B cell (primary cell): ENCODE measurements at regions not wholly inside any gene's neighbourhood (a gene's known extent, or its start where the extent isn't known, plus 50 kb on each side); places are given as distances from the start of the nearest gene placed in this dataset.

Experiments used
- ATAC-seq: fragments of 200-7000 bp; cut with Tn5 transposase; one replicate; pipeline ENCODE4 v1.10.0; 2021; ENCODE audit warnings: low read depth, mild to moderate bottlenecking, moderate number of reproducible peaks, moderate library complexity
- CTCF ChIA-PET: fragments of 350-600 bp; sonication (Branson Sonifier 250); formaldehyde crosslinking; loops from one replicate; lab custom pipeline; 2021; ENCODE audit warnings: antibody characterized with exemption, inconsistent platforms; lab: Charles Lee
- POLR2A ChIA-PET: fragments of 350-600 bp; sonication (Branson Sonifier 250); formaldehyde crosslinking; loops from one replicate; lab custom pipeline; 2021; ENCODE audit warnings: antibody characterized with exemption; lab: Charles Lee
- DNase-seq: peaks from one replicate; pipeline ENCODE4 v3.0.0; 2013
- H2AFZ ChIP-seq: 2 replicates; pipeline ENCODE4 v1.6.1; 2012; ENCODE audit warnings: mild to moderate bottlenecking, low read depth, low read length; ENCODE audit not compliant: insufficient read depth, poor library complexity, severe bottlenecking
- H3K27ac ChIP-seq, 2 donors: 1 replicate in 1 of 2; 2 replicates in 1 of 2; pipeline ENCODE4 v1.5.1; 2012 to 2013; ENCODE audit warnings: low read length in 2 of 2, mild to moderate bottlenecking in 2 of 2, moderate library complexity in 1 of 2
- H3K27me3 ChIP-seq, 4 experiments: fragments of 200-600 bp in 1 of 4; sonication (generic) in 1 of 4; replicated peaks in 1 of 4; 1 replicate in 2 of 4; 2 replicates in 2 of 4; pipeline versions ENCODE4 v1.6.1 to v1.7.0; 2013 to 2016; ENCODE audit warnings: low read length in 3 of 4, mild to moderate bottlenecking in 2 of 4, mixed read lengths in 1 of 4, moderate library complexity in 1 of 4; ENCODE audit not compliant: insufficient read depth in 4 of 4, control insufficient read depth in 3 of 4; ENCODE audit errors: control extremely low read depth in 1 of 4
- H3K36me3 ChIP-seq, 2 experiments: replicated peaks in 1 of 2; 1 replicate in 1 of 2; 2 replicates in 1 of 2; pipeline versions ENCODE4 v1.6.1 to v1.7.1; 2013; ENCODE audit warnings: low read length in 1 of 2; ENCODE audit not compliant: insufficient read depth in 2 of 2, control insufficient read depth in 1 of 2; ENCODE audit errors: control extremely low read depth in 1 of 2, extremely low read depth in 1 of 2
- H3K4me1 ChIP-seq, 2 donors: fragments of 200-600 bp in 1 of 2; sonication (generic) in 1 of 2; 1 replicate in 1 of 2; 2 replicates in 1 of 2; pipeline versions ENCODE4 v1.5.1 to v1.6.1; 2013 to 2017; ENCODE audit warnings: low read length in 2 of 2; ENCODE audit not compliant: control insufficient read depth in 2 of 2, insufficient read depth in 2 of 2
- H3K4me2 ChIP-seq: replicated peaks from 2 replicates; pipeline ENCODE3; 2012; ENCODE audit warnings: mild to moderate bottlenecking, low read depth, low read length; ENCODE audit not compliant: poor library complexity, severe bottlenecking
- H3K4me3 ChIP-seq, 5 experiments: fragments of 200-600 bp in 1 of 5; sonication (generic) in 1 of 5; 1 replicate in 3 of 5; 2 replicates in 2 of 5; pipeline versions ENCODE4 v1.5.1 to v1.7.0; 2011 to 2016; ENCODE audit warnings: low read length in 4 of 5, mild to moderate bottlenecking in 4 of 5, low read depth in 2 of 5, control low read depth in 1 of 5, moderate library complexity in 1 of 5; ENCODE audit not compliant: insufficient read depth in 1 of 5; ENCODE audit errors: control extremely low read depth in 1 of 5, extremely low read depth in 1 of 5
- H3K79me2 ChIP-seq: fragments of 200-600 bp; sonication (generic); one replicate; pipeline ENCODE4 v1.6.0; 2016; ENCODE audit warnings: low read length; ENCODE audit not compliant: control insufficient read depth, insufficient read depth
- H3K9ac ChIP-seq: fragments of 200-600 bp; sonication (generic); 2 replicates; pipeline ENCODE4 v1.6.1; 2017; ENCODE audit warnings: mild to moderate bottlenecking, low read length, moderate library complexity
- H3K9me3 ChIP-seq, 3 donors: one replicate each; pipeline versions ENCODE4 v1.6.1 to v1.7.1; 2013; ENCODE audit warnings: low read length in 2 of 3; ENCODE audit not compliant: control insufficient read depth in 2 of 3, insufficient read depth in 1 of 3; ENCODE audit errors: control extremely low read depth in 1 of 3
- H4K20me1 ChIP-seq: 2 replicates; pipeline ENCODE4 v1.6.0; 2012; ENCODE audit warnings: mild to moderate bottlenecking, low read length; ENCODE audit not compliant: insufficient read depth, control insufficient read depth, poor library complexity, severe bottlenecking
- H3K27ac Mint-ChIP-seq: one replicate; pipeline ENCODE4 v1.8.0; 2021; ENCODE audit warnings: mixed read lengths
- H3K27me3 Mint-ChIP-seq: one replicate; pipeline ENCODE4 v1.8.0; 2021; ENCODE audit warnings: mixed read lengths
- H3K4me1 Mint-ChIP-seq: one replicate; pipeline ENCODE4 v1.8.0; 2021; ENCODE audit warnings: mixed read lengths
- H3K4me3 Mint-ChIP-seq: one replicate; pipeline ENCODE4 v1.8.0; 2021; ENCODE audit warnings: mixed read lengths
- H3K9me3 Mint-ChIP-seq: one replicate; pipeline ENCODE4 v1.8.0; 2022; ENCODE audit warnings: mixed read lengths; ENCODE audit not compliant: insufficient read depth
- CTCF ChIP-seq: fragments of 200-600 bp; IDR thresholded peaks from one replicate; pipeline ENCODE4 v1.8.0; 2022; ENCODE audit warnings: antibody characterized with exemption, mild to moderate bottlenecking
- EZH2 ChIP-seq: IDR thresholded peaks from 2 replicates; pipeline ENCODE4 v1.6.1; 2012; ENCODE audit warnings: borderline replicate concordance, low read depth, mild to moderate bottlenecking, moderate library complexity, low read length; ENCODE audit not compliant: insufficient read depth, poor library complexity, severe bottlenecking
- WGBS: methylation state at CpG from one replicate; pipeline ENCODE4 v1.1.5; 2013; ENCODE audit warnings: missing lambda C conversion rate; ENCODE audit not compliant: insufficient coverage; 5-methylcytosine and 5-hydroxymethylcytosine counted together
- intact Hi-C: fragments of 100-400 bp; cut with micrococcal nuclease; formaldehyde crosslinking; loops from one replicate; pipeline ENCODE4 v1.10.0; 2022

- no peak overlapping the region for H3K4me2 ChIP-seq
- H3K9me3 ChIP-seq, result no peaks in the 10 kb centered on the region
- peaks cover 5% of the 10 kb centered on the region for H3K4me1 Mint-ChIP-seq
- no peak overlapping the region for H3K4me3 Mint-ChIP-seq
- no peak overlapping the region for H3K27ac ChIP-seq
- CTCF ChIA-PET, result interaction anchor here (1.5 kb wide), 1 partner anchor 15 kb away, joined by 4 read pairs; no protein-coding TSS in a partner anchor
- no peaks in the 10 kb centered on the region for H3K79me2 ChIP-seq
- no CpG with 5 or more reads among the region's 2 CpGs for WGBS
- ATAC-seq, result no peak
- H3K4me1 ChIP-seq, result peaks cover 0 to 4% of the 10 kb centered on the region in 2 donors
- POLR2A ChIA-PET, result no interaction called here
- no peaks in the 10 kb centered on the region for H4K20me1 ChIP-seq
- H2AFZ ChIP-seq, result no peak overlapping the region
- H3K9ac ChIP-seq, result no peak overlapping the region
- H3K36me3 ChIP-seq, result no peaks in the 10 kb centered on the region
- H3K27me3 ChIP-seq, result peaks cover 0 to under 1% (median 0%) of the 10 kb centered on the region in 4 experiments
- no peak overlapping the region for H3K4me3 ChIP-seq
- H3K27me3 Mint-ChIP-seq, result peaks cover 4% of the 10 kb centered on the region
- intact Hi-C loops, result no loop called here
- H3K27ac Mint-ChIP-seq, result no peak overlapping the region
- H3K9me3 Mint-ChIP-seq, result peaks cover 4% of the 10 kb centered on the region
- no peak for DNase-seq
- TF ChIP-seq EZH2 (no peak), CTCF (no peak)
Observed at GRCh38 chr3:152589644-152590043, 245.3 kb upstream of the P2RY1 start.

GRCh38 chr3:152591515-152591914 is 243.4 kb upstream of the P2RY1 start:
- Histone ChIP-seq H3K9ac (no peak overlapping the region), H3K4me3 (no peak overlapping the region), H3K36me3 (no peaks in the 10 kb centered on the region), H2AFZ (peak overlapping the region; percentile 7), H3K4me2 (no peak overlapping the region), H3K9me3 (no peaks in the 10 kb centered on the region), H3K4me1 (peaks cover 10 to 18% of the 10 kb centered on the region in 2 donors), H4K20me1 (no peaks in the 10 kb centered on the region), H3K27me3 (no peaks in the 10 kb centered on the region), H3K79me2 (no peaks in the 10 kb centered on the region), H3K27ac (no peak overlapping the region)
- Mint-ChIP-seq H3K4me1 (peaks cover 16% of the 10 kb centered on the region), H3K4me3 (no peak overlapping the region), H3K27ac (no peak overlapping the region), H3K9me3 (peaks cover 4% of the 10 kb centered on the region), H3K27me3 (peaks cover 4% of the 10 kb centered on the region)
- no CpG with 5 or more reads among the region's 2 CpGs for WGBS
- ATAC-seq, result no peak
- intact Hi-C loops, result no loop called here
- ChIA-PET POLR2A (no interaction called here), CTCF (no interaction called here)
- no peak for DNase-seq
- TF ChIP-seq EZH2 (no peak), CTCF (no peak)
